NCI-H69 (cell line): ENCODE measurements at regions not wholly inside any gene's neighbourhood (a gene's known extent, or its start where the extent isn't known, plus 50 kb on each side); places are given as distances from the start of the nearest gene placed in this dataset.

ENCODE experiments used
- DNase-seq: peaks from one replicate; lab custom pipeline; 2025; lab: John Stamatoyannopoulos, UW

DNA sequence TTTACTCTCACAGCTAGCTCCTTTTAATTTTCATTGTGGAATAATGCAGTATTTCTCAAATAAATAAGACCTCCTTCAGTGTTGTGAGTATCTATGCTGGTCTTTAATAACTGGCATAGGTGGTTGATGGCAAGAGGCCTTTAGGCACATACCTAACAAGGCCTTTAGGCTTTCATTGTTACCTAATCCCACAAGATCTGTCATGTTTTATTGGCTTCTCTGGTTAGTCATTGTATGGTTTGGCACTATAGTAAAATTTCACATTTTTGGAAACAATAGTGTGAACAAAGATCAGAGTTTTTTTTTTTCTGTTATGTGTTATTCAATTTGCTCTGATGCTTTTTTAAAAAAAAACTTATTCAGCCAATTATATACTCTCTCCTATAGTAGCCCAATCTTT is 89.8 kb upstream of the NEUROD1 start:
- no peak for DNase-seq

DNA sequence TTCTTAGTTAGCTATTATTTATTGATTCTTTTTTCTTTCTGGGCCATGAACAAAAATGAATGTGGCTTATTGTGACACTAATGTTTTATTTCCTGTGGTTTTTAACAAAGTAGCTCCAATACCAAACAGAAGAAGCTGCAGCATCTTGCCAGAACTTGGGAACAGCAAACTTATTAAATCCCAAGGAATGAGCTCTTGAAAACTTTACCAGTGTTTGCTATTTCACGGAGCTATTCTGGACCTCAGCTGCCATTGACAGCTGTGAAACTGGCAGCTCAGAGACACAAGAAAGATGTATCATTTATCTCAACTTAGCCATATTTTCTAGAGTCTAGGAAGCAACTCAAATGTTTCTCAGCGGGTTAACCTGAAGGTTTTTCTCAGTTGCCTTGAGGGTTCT is 91.0 kb upstream of the NEUROD1 start:
- no peak for DNase-seq

- DNase-seq: no peak
Measured at GRCh38 chr2:181772334-181772733, 92.0 kb upstream of the NEUROD1 start.

GRCh38 chr2:181772777-181773176 is 92.5 kb upstream of the NEUROD1 start:
- DNase-seq: no peak

GRCh38 chr2:181774685-181775084 is 94.4 kb upstream of the NEUROD1 start:
- no peak for DNase-seq

DNA sequence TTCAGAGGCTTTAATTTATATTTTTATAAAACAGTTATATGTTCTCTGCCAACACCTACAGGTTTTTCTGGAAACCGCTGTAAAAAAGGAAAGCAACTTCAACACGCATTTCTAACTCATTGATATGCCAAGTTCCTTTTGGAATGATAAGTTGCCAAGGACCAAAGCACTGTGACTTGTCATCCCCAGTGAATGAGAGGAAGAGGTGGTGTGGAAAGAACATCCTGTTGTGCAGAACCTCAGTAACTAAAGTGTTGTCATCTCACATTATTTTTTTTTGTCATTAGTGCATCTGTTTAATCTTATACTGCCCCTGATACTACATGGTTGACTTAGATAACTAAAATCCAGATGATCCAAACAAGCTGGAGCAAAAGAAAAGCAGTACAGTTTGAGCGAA is 96.0 kb upstream of the NEUROD1 start:
- no peak for DNase-seq

DNA sequence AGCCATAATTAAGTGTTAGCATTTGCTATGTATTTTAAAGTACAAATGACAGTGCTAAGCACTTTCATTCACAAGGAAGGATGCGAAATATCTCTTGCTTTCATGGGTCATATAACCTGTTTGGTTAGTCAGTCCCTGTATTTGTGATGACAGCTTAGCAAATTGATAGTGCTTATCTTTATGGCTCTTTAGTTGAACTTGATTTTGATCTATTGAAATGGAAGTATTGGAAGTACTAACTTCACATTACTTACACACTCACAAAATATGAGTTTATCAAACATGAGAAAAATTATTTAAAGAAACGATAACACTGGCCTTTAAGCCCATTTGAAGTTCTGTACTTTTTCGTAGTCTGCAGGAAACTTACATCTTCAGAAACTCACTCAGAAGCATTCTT is 97.4 kb upstream of the NEUROD1 start:
- no peak for DNase-seq

GRCh38 chr2:181778621-181779201 is 98.4 kb upstream of the NEUROD1 start:
- peak; percentile 37 for DNase-seq

DNA sequence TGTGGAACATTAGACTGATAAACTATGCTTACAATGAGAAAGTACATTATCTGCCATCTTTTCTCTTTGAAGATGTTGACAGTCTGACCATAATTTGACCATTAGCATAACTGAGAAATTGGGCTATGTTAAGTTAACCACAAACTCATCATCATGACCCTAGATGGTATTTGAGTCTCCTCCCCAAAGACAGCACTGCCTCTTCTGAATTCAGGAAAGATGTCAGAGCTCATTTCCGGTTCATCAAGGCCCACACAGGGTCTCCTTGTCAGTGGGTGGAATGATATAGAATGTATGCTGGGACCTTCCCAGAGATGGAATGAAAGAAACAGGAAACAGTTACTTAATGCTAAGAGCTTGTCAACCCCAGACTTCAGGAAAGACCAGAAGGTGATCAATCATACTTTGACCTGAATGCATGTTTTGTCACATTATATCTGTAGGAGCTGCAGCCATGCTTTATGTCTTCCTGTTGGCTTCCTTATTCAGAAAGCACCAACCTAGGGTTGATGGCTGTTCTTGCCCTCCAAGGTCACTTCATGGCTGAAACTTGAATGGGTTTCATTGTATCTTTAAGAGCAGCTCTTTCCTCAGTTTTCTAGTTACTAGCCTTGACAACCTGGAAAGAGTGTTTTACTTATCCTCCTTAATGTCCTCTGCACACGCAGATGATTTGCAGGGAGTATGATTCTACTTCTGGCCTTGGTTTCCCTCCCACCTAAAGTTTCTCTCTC is 99.1 kb upstream of the NEUROD1 start:
- DNase-seq: peak; percentile 55

GRCh38 chr2:181780047-181780651 is 99.8 kb upstream of the NEUROD1 start:
- peak; percentile 72 for DNase-seq

DNA sequence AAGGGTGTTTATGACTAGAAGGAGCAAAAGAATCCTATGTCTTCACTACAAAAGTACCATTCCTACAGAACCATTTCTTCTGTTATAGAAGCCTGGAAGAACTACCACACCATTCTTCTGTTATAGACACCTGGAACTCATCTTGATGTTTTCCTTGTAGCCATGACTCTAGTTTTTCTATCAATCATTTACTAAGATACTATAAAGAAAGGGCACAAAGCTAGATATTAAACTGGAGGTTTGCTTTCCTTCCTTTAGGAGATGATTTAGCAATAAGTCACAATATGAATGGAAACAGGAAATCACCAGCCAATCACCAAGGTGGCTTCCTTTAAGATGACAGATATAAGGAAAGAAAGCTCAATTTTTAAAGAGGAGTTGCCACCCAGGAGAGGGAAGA is 100.3 kb upstream of the NEUROD1 start:
- DNase-seq: no peak

GRCh38 chr2:181781078-181781786 is 100.9 kb upstream of the NEUROD1 start:
- peak; percentile 56 for DNase-seq

- DNase-seq: no peak
Measured at GRCh38 chr2:181782660-181783059, 102.3 kb upstream of the NEUROD1 start.

DNA sequence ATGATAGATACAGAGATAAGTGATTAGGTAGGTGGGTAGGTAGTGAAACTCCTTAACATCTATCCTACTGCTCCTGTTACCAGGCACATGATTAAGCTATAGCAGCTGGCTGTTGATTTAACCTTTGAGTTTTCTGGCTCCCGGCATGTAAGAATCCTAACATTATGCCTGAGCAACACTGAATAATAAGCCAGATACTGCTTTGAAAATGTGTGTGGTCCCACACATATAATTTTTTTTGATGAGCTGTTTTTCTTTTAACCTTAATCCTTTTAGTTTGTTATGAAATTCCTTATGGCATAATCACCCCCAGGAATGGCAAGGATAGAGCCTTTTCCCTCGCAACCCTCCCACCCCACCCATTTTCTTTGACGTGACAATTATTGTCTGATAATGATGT is 104.2 kb upstream of the NEUROD1 start:
- DNase-seq: peak; percentile 80

- DNase-seq: peak; percentile 47
Measured at GRCh38 chr2:181785691-181786344, 105.5 kb upstream of the NEUROD1 start.

GRCh38 chr2:181786371-181787228 is 104.9 kb upstream of the ITPRID2 start:
- DNase-seq: no peak

DNA sequence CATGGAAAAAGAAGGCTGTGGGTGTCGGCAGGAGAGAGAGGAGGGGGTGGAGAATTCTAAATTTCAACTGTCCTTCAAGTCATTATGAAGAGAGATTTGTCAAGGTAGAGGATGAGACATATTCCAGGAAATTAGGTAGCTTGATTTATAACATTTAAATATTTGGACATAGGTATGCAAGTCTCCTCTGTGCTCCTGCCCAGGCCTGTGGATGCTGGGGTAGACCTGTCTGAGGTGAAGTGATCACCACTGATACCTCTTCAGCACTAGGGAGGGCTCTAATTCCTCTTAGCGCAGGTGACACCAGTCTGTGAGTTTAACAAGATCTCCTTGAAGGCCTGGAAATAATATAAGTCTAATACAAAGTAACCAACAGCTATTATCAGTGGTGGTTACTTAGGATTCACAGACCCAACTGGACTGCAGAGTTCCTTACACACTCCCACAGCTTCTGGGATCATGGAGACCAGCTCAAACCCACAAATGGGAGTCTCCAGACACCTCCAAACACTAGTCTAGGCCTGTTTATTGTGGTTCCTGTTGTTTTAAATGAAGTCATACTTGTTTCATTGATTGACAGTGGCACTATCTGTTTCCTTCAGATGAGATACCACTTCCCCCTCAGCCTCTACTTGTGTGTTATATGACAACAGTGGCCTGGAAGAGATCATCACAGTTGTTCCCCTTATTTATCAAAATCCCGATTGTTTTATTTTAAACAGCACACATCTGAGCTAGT is 104.1 kb upstream of the ITPRID2 start:
- no peak for DNase-seq

- no peak for DNase-seq
Measured at GRCh38 chr2:181788897-181789555, 102.5 kb upstream of the ITPRID2 start.

DNA sequence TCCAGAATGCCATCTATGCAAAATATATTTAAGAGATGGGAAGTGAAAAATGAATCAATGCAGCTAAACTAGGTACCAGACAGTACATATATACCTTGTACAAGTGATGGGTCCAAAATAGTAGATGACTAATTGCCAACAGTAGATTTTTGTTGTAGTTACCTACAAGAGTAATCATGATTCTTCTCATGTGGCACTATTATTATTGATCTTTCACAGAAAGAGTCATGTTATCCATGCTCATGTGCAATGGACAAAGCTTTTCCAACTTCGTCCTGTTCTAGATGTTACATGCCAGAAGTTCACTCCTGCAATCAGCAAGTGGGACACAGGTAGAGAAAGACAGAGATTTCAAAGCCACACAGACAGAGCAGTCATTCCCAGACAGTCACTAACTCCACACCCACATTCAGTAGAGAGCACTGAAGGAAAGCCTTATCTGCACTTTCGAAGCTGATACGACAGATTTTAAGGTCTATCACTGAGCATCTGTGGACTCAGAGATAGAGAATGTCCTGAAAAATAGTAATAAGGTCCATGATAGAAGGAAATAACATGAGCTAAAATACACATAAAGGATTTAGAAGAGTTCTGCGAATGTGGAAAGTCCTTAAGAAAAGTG is 101.6 kb upstream of the ITPRID2 start:
- DNase-seq: no peak
